HTR-8/SVneo (cell line): ENCODE measurements at regions not wholly inside any gene's neighbourhood (a gene's known extent, or its start where the extent isn't known, plus 50 kb on each side); places are given as distances from the start of the nearest gene placed in this dataset.

Experiments
- DNase-seq: peaks from one replicate; pipeline ENCODE4 v3.0.0; 2011; ENCODE audit warnings: low spot score, mixed read lengths; ENCODE audit not compliant: insufficient read length
- FAIRE-seq: peaks from 2 replicates; lab custom pipeline; 2011; peaks lifted over from hg19 to GRCh38; lab: Jason Lieb, UNC

DNA sequence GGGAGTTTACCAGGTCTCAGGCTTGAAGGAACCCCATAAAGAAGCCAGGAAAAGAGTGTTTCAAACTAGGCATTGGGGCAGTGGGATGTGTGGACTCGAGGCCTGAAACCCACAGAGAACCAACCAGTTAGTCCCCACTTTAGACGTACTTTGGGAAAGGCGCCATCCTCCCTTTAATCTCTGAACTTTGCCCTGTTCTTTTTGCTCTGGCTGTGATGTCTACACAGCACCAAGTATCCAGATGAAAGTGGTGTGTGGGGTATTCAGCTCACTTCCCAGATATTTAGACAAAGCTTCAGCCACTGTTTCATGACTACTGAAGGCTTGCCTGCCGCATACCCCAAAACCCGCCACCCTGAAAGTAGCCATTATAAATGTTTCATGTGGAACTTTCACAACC is 116.9 kb upstream of the IRX5 start:
- FAIRE-seq (no peak), DNase-seq (no peak)

DNA sequence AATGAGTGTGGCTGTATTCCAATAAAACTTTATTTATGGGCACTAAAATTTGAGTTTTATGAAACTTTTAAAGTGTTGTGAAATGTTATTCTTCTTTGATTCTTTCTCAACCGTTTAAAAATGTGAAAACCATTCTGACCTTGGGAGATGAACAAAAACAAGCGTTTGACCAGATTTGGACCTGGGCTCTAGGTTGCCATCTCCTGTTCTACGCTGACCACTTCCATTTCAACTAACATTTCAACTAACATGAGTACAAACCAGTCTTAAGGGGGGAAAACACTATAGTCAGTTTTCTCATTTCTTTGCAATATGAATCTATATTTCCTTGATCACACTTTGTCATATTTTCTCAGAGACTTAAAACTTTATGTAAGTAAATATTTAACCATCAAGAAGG is 118.4 kb upstream of the IRX5 start:
- DNase-seq (no peak), FAIRE-seq (no peak)

DNA sequence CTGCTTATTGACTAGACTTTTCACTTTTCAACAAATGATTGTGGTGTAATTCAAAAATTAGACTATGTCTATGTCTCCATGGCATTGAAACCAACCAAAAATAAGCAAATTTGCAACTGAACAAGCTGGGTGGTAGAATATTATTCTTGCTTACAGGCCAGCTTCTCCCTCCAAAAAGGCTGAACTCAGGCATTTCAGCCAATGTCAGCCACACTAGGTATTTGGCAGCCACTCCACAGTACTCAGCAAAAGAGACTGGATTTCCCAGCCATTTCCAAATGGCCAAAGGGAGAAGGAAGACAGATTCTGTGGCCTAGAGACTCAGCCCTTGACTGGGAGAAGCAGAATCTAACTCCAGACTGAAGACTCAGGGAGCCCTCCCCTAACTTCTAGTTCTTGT is 121.8 kb upstream of the IRX5 start:
- DNase-seq (no peak), FAIRE-seq (no peak)

GRCh38 chr16:54806881-54807360 is 123.7 kb upstream of the IRX5 start:
- no peak for FAIRE-seq

GRCh38 chr16:54806378-54806777 is 124.3 kb upstream of the IRX5 start:
- DNase-seq (no peak), FAIRE-seq (no peak)

More at GRCh38 chr16:54806881-54807360, 123.7 kb upstream of the IRX5 start:
- no peak for DNase-seq

DNA sequence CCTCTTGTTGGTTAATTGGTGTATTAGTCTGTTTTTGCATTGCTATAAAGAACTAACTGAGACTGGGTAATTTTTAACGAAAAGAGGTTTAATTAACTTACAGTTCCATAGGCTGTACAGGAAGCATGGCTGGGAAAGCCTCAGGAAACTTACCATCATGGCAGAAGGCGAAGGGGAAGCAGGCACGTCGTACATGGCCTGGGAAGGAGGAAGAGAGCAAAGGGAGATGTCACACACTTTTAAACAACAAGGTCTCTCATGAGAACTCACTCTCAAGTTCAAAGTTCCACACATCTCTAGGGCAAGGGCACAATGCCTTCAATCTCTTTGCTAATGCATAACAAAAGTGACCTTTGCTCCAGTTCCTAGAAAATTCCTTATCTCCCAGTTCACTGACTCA is 125.0 kb upstream of the IRX5 start:
- FAIRE-seq (no peak), DNase-seq (no peak)

DNA sequence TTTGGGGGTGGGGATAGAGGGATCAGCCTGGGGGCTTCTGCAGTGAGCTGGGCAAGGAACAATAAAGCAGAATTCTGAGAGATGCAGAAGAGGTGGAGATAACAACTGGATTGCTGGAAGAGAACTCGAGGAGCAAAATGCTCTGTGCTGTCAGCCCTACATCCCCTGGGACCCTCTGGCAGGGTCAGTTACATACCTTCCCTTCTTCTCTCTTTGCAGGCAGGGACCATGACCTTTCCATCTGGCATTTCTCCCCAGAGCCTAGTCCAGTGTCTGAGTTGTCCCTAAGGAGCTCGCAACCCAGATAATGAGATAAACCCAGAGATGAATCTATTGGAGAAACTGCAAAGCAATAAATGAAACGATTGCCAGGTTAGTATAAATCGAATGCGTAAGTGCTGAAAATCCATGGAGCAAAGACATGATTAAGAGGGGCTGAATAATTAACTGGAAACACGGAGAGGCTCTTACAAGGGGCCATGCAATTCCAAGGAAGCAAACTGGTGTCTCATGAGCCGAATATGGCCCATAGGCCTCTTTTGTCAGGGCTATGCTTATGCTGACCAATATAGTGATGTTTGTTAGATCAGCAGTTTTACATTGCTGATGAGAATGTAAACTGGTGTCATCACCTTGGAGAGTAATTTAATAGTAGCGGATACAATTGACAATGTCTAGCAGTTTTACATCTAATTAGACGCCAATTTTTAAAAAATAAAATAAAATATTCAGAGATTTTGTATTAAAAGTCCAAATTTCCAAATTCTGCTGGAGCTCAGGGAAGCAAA is 129.4 kb upstream of the IRX5 start:
- FAIRE-seq, result no peak

GRCh38 chr16:54798267-54798666 is 132.4 kb upstream of the IRX5 start:
- FAIRE-seq, result no peak

More for the DNA sequence above, 129.4 kb upstream of the IRX5 start:
- DNase-seq, result no peak

GRCh38 chr16:54796211-54796610 is 134.5 kb upstream of the IRX5 start:
- DNase-seq (no peak), FAIRE-seq (no peak)

More at GRCh38 chr16:54798267-54798666, 132.4 kb upstream of the IRX5 start:
- DNase-seq, result no peak

DNA sequence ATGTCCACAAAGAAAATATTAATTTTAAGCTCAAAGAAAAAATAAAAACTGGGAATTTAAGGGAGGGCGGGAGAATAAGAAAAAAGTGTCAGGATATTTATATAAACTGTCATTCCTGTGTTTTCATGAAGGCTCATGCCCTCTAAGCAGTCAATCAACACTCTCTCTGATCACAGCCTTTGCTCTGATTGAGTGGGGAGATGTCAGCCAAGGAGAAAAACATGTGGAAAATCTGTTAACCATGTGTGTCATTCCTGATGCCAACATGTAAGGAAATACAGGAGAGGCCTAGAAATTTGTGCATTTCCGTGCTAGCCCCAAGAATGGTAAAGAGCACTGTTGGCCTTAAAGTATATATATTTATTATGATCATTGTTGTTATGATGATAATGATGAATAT is 137.9 kb upstream of the IRX5 start:
- DNase-seq (no peak), FAIRE-seq (no peak)

DNA sequence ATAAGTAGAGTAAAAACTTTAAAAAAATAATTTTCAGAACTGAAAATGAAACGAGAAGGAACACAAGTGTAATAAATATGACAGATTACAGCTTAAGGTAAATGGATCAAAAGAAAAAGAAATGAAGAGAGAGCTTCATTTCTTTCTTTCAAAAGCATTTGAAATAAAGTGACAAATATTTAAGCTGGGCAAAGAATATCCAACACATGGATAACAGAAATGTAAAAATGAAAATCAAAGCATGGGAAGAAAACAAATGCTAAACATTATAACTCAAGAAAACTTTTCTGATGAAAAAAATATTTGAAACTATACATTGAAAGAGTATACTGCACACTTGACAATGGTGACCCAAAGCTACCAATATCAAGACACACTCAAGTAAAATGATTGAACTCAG is 143.6 kb upstream of the IRX5 start:
- DNase-seq (no peak), FAIRE-seq (no peak)

- DNase-seq, result no peak
- no peak for FAIRE-seq
Observed at GRCh38 chr16:54783980-54784379, 146.7 kb upstream of the IRX5 start.

DNA sequence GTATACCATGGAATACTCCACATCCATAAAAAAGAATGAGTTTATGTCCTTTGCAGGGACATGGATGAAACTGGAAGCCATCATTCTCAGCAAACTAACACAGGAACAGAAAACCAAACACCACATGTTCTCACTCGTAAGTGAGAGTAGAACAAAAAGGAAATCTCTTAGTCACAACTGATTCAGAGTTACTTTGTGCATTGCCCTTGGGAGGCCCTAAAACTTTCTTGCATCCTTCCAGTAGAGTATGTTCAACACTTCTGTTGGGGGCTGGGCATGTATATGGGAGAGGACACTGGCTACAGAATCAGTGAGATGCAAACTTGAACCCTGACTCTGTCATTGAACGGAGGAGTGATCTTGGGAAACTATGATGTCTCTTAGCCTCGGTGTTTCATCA is 147.4 kb upstream of the IRX5 start:
- FAIRE-seq, result no peak
- no peak for DNase-seq

- no peak for DNase-seq
- no peak for FAIRE-seq
Observed at GRCh38 chr16:54780266-54780665, 150.4 kb upstream of the IRX5 start.

- DNase-seq, result no peak
- no peak for FAIRE-seq
Observed at GRCh38 chr16:54779549-54779948, 151.1 kb upstream of the IRX5 start.

DNA sequence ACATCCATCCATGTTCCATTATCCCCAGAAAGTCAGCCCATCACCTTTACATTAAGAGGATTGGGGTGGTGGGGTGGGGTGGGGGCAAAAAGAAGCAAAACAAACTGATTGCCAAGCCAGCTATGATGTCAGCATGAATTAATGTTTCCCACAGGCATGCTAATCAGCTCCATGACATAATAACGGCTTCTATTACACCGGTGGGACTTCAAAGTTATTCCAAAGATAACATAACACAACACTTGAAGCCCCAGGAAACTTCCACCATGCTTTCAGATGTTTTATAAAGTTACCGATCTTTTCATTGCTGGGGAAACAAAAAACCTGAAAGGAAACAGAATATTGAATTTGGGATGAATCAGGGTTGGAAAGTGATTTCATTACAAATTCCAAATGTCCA is 155.9 kb upstream of the IRX5 start:
- FAIRE-seq (no peak), DNase-seq (no peak)

DNA sequence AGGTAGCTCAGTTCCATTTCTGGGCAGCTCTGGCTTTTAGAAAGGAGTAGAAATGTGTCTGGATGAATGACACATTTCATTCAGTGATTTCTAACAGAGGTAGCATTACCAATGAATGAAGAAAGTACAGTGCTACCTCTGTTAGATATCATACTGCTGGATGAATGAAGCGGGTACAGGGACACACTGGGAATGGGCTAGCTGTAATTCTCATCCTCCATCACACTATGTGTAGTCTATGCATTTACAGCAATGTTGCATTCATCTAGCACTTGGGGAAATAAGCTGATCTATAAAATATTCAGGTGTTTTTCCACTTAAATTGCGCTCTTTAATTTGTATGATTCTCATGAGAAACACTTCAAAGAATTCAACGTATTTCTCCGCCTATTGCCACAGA is 158.3 kb upstream of the IRX5 start:
- FAIRE-seq (no peak), DNase-seq (no peak)

GRCh38 chr16:54766355-54766754 is 164.3 kb upstream of the IRX5 start:
- DNase-seq, result no peak
- no peak for FAIRE-seq

DNA sequence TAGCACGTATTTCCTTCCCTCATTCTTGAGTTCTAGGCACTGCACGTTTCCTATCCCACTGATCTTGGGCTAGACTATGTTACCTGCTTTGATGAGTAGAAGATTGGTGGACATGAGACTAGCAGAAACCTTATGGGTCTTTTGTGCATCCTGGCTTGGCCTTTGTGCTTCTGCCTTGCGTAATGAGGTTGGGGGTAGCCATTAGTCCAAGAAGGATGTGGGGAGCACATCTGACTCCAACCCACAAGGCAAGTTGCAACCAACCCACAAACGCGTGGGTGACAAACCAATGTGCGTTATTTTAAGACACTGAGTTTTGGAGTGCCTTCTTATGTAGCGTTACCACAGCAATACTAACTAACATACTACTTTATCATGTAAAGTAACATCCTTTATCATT is 180.4 kb upstream of the IRX5 start:
- FAIRE-seq, result no peak
- no peak for DNase-seq

GRCh38 chr16:54748611-54749190 is 182.0 kb upstream of the IRX5 start:
- no peak for FAIRE-seq
- no peak for DNase-seq

DNA sequence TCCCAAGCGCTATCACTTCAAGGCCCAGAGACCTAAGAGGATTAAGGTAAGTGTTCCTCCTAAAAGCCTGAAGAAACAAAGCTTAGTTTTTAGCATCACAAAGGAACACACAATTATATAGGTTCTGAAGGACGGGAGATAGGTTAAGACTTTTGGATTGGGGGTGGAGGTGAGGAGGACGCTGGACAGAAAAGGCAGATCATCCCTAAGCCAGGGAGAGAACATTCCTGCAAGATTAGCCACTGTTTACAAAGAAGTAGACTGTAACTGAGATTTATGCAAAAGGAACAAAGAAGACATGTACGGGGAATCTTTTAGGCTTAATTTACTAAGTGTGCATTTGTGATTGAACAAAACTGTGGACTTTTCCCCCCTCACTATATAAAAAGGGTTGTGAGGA is 184.1 kb upstream of the IRX5 start:
- FAIRE-seq, result no peak

GRCh38 chr16:54744998-54745397 is 185.7 kb upstream of the IRX5 start:
- DNase-seq, result no peak
- FAIRE-seq, result no peak

More for the DNA sequence above, 184.1 kb upstream of the IRX5 start:
- DNase-seq, result no peak
